ENCODE measurements at regions not wholly inside any gene's neighbourhood (a gene's known extent, or its start where the extent isn't known, plus 50 kb on each side); places are given as distances from the start of the nearest gene placed in this dataset.

- in situ Hi-C loops (cut with HindIII; ENCODE audit: low pct_ligation_motif_present, low pct_unique_long_range_greater_than_20kb, low sequenced_read_pairs) = no loop called here
- DNase-seq = no peak
Observed at GRCh38 chr2:195480121-195480520, 176.9 kb upstream of the SLC39A10 start.

- no peak for DNase-seq
- in situ Hi-C loops (cut with HindIII; ENCODE audit: low pct_ligation_motif_present, low pct_unique_long_range_greater_than_20kb, low sequenced_read_pairs) = no loop called here
Observed at GRCh38 chr2:195479407-195479806, 177.6 kb upstream of the SLC39A10 start.

- in situ Hi-C loops (cut with HindIII; ENCODE audit: low pct_ligation_motif_present, low pct_unique_long_range_greater_than_20kb, low sequenced_read_pairs) = no loop called here
- DNase-seq = no peak
Observed at GRCh38 chr2:195477996-195478382, 179.0 kb upstream of the SLC39A10 start.

- DNase-seq = no peak
- in situ Hi-C loops (cut with HindIII; ENCODE audit: low pct_ligation_motif_present, low pct_unique_long_range_greater_than_20kb, low sequenced_read_pairs) = no loop called here
Observed at GRCh38 chr2:195477248-195477995, 179.6 kb upstream of the SLC39A10 start.

- DNase-seq = no peak
- in situ Hi-C loops (cut with HindIII; ENCODE audit: low pct_ligation_motif_present, low pct_unique_long_range_greater_than_20kb, low sequenced_read_pairs) = no loop called here
Observed at GRCh38 chr2:195475336-195475735, 181.7 kb upstream of the SLC39A10 start.

GRCh38 chr2:195473862-195474261 is 183.2 kb upstream of the SLC39A10 start:
- no peak for DNase-seq
- in situ Hi-C loops (cut with HindIII; ENCODE audit: low pct_ligation_motif_present, low pct_unique_long_range_greater_than_20kb, low sequenced_read_pairs) = no loop called here

GRCh38 chr2:195472501-195473234 is 184.4 kb upstream of the SLC39A10 start:
- DNase-seq = no peak
- in situ Hi-C loops (cut with HindIII; ENCODE audit: low pct_ligation_motif_present, low pct_unique_long_range_greater_than_20kb, low sequenced_read_pairs) = no loop called here

- in situ Hi-C loops (cut with HindIII; ENCODE audit: low pct_ligation_motif_present, low pct_unique_long_range_greater_than_20kb, low sequenced_read_pairs) = no loop called here
- no peak for DNase-seq
Observed at GRCh38 chr2:195471807-195472206, 185.2 kb upstream of the SLC39A10 start.

- in situ Hi-C loops (cut with HindIII; ENCODE audit: low pct_ligation_motif_present, low pct_unique_long_range_greater_than_20kb, low sequenced_read_pairs) = no loop called here
- no peak for DNase-seq
Observed at GRCh38 chr2:195471163-195471562, 185.9 kb upstream of the SLC39A10 start.

- in situ Hi-C loops (cut with HindIII; ENCODE audit: low pct_ligation_motif_present, low pct_unique_long_range_greater_than_20kb, low sequenced_read_pairs) = no loop called here
- DNase-seq = no peak
Observed at GRCh38 chr2:195470622-195471021, 186.4 kb upstream of the SLC39A10 start.

- DNase-seq = no peak
- in situ Hi-C loops (cut with HindIII; ENCODE audit: low pct_ligation_motif_present, low pct_unique_long_range_greater_than_20kb, low sequenced_read_pairs) = no loop called here
Observed at GRCh38 chr2:195468771-195469170, 188.3 kb upstream of the SLC39A10 start.

- in situ Hi-C loops (cut with HindIII; ENCODE audit: low pct_ligation_motif_present, low pct_unique_long_range_greater_than_20kb, low sequenced_read_pairs) = no loop called here
- no peak for DNase-seq
Observed at GRCh38 chr2:195466427-195466826, 190.6 kb upstream of the SLC39A10 start.

- no peak for DNase-seq
- in situ Hi-C loops (cut with HindIII; ENCODE audit: low pct_ligation_motif_present, low pct_unique_long_range_greater_than_20kb, low sequenced_read_pairs) = no loop called here
Observed at GRCh38 chr2:195461010-195461409, 196.0 kb upstream of the SLC39A10 start.

GRCh38 chr2:195458936-195459335 is 198.1 kb upstream of the SLC39A10 start:
- in situ Hi-C loops (cut with HindIII; ENCODE audit: low pct_ligation_motif_present, low pct_unique_long_range_greater_than_20kb, low sequenced_read_pairs) = no loop called here
- no peak for DNase-seq

GRCh38 chr2:195457873-195458272 is 199.2 kb upstream of the SLC39A10 start:
- in situ Hi-C loops (cut with HindIII; ENCODE audit: low pct_ligation_motif_present, low pct_unique_long_range_greater_than_20kb, low sequenced_read_pairs) = no loop called here
- DNase-seq = no peak

GRCh38 chr2:195456771-195457170 is 200.3 kb upstream of the SLC39A10 start:
- in situ Hi-C loops (cut with HindIII; ENCODE audit: low pct_ligation_motif_present, low pct_unique_long_range_greater_than_20kb, low sequenced_read_pairs) = no loop called here

GRCh38 chr2:195451160-195451559 is 205.9 kb upstream of the SLC39A10 start:
- no peak for DNase-seq

More at GRCh38 chr2:195456771-195457170, 200.3 kb upstream of the SLC39A10 start:
- DNase-seq = no peak

GRCh38 chr2:195450552-195451113 is 206.4 kb upstream of the SLC39A10 start:
- in situ Hi-C loops (cut with HindIII; ENCODE audit: low pct_ligation_motif_present, low pct_unique_long_range_greater_than_20kb, low sequenced_read_pairs) = no loop called here
- DNase-seq = no peak

More at GRCh38 chr2:195451160-195451559, 205.9 kb upstream of the SLC39A10 start:
- in situ Hi-C loops (cut with HindIII; ENCODE audit: low pct_ligation_motif_present, low pct_unique_long_range_greater_than_20kb, low sequenced_read_pairs) = no loop called here

- no peak for DNase-seq
- in situ Hi-C loops (cut with HindIII; ENCODE audit: low pct_ligation_motif_present, low pct_unique_long_range_greater_than_20kb, low sequenced_read_pairs) = no loop called here
Observed at GRCh38 chr2:195447323-195447975, 209.6 kb upstream of the SLC39A10 start.

Data from ACHN (cell line).